ENCODE measurements at regions not wholly inside any gene's neighbourhood (a gene's known extent, or its start where the extent isn't known, plus 50 kb on each side); places are given as distances from the start of the nearest gene placed in this dataset.

DNA sequence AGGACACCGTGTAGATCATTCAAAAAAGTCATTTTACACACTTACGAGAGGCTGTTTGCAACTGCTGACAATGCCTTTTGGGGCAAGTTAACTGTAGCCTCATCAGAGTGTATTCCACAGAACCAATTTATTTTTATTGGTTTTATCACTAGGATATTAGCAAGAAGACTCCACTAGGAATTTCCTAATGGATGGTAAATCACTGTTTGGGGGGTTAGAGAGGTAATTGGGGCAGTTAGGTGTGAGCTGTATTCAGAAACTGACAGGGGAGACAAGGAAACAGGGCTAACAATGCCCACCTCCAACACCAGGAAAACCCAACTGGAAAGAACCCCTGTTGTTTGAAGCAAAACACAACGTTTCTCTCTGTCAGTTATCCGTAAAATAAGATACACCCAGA is 383.0 kb upstream of the SHH start:
- TF ChIP-seq EZH2phosphoT487 (IDR thresholded peaks at IDR 0.05; ENCODE audit: insufficient read depth, low read depth): no peak
- no peak for TF ChIP-seq EZH2 (IDR thresholded peaks at IDR 0.05; ENCODE audit: insufficient read depth, poor library complexity, severe bottlenecking)

Data from GM23248 (cell line).